Erythroblast (primary cell): ENCODE measurements at regions not wholly inside any gene's neighbourhood (a gene's known extent, or its start where the extent isn't known, plus 50 kb on each side); places are given as distances from the start of the nearest gene placed in this dataset.

Experiments
- DNase-seq, 2 experiments: peaks; one replicate each; lab custom pipeline; 2025; lab: John Stamatoyannopoulos, UW
- GATA1 ChIP-seq: IDR thresholded peaks from 2 replicates; pipeline ENCODE4 v1.6.1; 2011; ENCODE audit warnings: low read depth, mild to moderate bottlenecking, control low read depth, low read length, moderate library complexity
- POLR2A ChIP-seq: IDR thresholded peaks from 2 replicates; pipeline ENCODE4 v1.6.1; 2011; ENCODE audit warnings: mild to moderate bottlenecking, low read length

DNA sequence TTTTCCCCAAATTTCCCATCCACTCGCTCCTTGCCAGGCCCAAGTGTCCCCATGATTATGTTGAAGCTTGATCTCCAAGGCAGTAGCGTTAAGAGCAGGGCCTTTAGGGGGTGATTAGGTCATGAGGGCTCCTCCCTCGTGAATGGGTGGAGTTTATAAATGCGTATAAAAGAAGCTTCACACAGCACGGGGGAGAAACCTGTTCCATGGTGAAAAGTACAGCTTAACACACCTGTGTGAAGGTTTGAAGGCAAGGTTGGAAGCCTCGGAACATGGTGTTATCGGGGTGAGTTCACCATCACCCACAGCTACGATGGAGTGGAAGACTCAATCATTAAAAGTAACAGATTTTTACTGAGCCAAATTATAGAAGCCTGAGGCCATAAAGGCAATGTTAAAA, 137.4 kb upstream of the ALKAL2 start:
- TF ChIP-seq POLR2A: no peak
- no peak for TF ChIP-seq GATA1
- DNase-seq: no peak

- TF ChIP-seq GATA1 (no peak), POLR2A (no peak)
- no peak for DNase-seq
Observed at GRCh38 chr2:424306-425171, 136.6 kb upstream of the ALKAL2 start.

DNA sequence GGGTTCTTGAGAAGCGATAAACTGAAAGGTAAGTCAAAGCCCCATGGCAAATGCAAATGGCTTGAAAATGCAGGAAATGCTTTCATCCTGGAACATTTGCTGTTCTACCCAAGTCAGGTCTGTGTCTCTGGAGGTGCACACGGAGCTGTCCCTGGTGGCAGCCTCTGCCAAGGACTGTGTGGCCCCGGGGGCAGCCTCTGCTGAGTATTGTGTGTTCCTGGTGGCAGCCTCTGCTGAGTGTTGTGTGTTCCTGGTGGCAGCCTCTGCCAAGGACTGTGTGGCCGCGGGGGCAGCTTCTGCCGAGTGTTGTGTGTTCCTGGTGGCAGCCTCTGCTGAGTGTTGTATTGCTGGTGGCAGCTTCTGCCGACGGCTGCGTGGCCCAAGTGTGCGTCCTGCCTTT, 135.6 kb upstream of the ALKAL2 start:
- TF ChIP-seq GATA1 (no peak), POLR2A (no peak)
- no peak for DNase-seq

- DNase-seq: no peak
- no peak for TF ChIP-seq POLR2A
- TF ChIP-seq GATA1: no peak
Observed at GRCh38 chr2:422676-423435, 135.0 kb upstream of the ALKAL2 start.

DNA sequence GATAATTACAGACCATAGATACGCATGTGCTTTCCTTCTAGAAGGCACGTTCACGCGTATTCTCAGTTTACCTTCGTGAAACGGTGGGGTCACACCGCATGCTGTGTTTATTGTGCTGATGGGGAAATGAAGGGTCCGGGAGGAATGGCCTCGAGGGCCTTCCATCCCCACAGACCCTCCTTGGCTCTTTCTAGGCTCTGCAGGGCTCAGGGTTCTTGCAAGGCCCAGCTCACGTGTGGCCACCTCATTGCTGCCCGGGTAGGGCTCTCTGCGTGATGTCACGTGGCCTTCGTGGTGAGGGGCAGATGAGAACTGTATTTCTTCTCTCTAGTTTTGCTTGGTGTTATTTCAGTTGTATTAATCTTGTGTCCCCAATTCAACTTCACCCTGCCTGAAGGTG, 133.5 kb upstream of the ALKAL2 start:
- no peak for DNase-seq
- no peak for TF ChIP-seq GATA1
- TF ChIP-seq POLR2A: no peak

DNA sequence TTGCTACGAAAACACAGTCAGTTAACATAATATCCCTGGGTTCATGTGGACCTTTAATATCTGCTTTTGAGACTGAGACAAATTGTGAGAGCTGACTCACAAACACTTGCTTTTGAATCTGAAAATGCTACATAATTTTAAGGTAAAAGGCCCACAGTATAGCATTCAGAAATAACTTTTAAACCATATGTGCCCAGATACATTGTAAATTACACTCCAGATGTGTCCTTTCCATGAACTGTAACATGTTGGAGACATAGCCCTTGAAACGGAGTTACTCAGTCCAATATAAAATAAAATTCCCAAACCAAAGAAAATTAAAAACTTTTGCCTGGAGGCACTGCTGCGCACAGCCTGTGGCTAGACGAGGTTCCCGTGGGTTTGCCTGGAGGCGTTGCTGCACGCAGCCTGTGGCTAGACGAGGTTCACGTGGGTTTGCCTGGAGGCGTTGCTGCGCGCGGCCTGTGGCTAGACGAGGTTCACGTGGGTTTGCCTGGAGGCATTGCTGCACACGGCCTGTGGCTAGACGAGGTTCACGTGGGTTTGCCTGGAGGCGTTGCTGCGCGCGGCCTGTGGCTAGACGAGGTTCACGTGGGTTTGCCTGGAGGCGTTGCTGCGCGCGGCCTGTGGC, 131.9 kb upstream of the ALKAL2 start:
- no peak for DNase-seq
- TF ChIP-seq POLR2A (no peak), GATA1 (no peak)

GRCh38 chr2:417662-418061, 129.8 kb upstream of the ALKAL2 start:
- no peak for TF ChIP-seq GATA1
- TF ChIP-seq POLR2A: no peak
- DNase-seq: no peak

DNA sequence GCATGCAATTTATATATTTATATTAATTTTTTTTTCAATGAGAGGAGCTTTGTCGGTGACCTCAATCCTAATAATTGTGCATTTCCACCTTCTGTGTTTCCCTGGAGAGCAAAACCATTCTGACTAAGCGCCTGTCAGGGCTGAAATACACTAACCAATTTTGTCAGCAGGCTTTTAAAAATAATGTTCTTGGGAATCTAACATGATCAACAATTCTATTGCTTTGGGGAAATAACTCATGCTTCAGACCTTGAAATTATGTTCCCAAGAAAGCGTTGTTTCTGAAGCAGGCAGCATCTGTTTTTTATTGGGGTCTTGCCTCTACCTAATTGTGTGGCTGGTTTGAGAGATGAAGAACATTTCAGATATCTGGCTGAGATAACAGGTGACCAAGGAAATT, 129.1 kb upstream of the ALKAL2 start:
- DNase-seq: no peak
- TF ChIP-seq POLR2A: no peak
- TF ChIP-seq GATA1: no peak

- TF ChIP-seq POLR2A: no peak
- TF ChIP-seq GATA1: no peak
- DNase-seq: no peak
Observed at GRCh38 chr2:415986-416610, 128.2 kb upstream of the ALKAL2 start.

GRCh38 chr2:409523-409922, 121.6 kb upstream of the ALKAL2 start:
- no peak for DNase-seq
- TF ChIP-seq GATA1 (no peak), POLR2A (no peak)

DNA sequence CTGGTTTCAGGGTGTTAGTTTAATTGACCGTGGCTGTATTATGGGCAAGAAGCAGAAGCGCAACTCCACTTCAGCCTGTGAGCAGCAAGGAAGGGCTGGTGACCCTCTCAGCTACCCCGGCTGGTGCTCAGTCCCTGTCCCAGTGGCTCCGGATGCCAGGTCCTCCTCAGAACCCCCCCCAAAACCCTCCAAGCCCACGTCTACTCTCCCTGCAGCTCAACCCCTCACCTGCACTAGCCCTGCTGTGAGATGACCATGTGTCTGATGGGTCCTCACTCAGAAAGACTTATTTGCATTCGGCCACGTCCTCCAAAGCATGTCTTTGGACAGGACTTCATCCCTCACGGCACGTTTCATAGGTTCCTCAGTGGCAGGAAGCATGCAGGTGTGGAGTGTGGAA, 119.7 kb upstream of the ALKAL2 start:
- DNase-seq: no peak
- TF ChIP-seq POLR2A: no peak
- no peak for TF ChIP-seq GATA1

GRCh38 chr2:406876-407275, 119.0 kb upstream of the ALKAL2 start:
- no peak for DNase-seq
- TF ChIP-seq GATA1: no peak
- TF ChIP-seq POLR2A: no peak

- no peak for TF ChIP-seq GATA1
- TF ChIP-seq POLR2A: no peak
- no peak for DNase-seq
Observed at GRCh38 chr2:406231-406630, 118.3 kb upstream of the ALKAL2 start.

DNA sequence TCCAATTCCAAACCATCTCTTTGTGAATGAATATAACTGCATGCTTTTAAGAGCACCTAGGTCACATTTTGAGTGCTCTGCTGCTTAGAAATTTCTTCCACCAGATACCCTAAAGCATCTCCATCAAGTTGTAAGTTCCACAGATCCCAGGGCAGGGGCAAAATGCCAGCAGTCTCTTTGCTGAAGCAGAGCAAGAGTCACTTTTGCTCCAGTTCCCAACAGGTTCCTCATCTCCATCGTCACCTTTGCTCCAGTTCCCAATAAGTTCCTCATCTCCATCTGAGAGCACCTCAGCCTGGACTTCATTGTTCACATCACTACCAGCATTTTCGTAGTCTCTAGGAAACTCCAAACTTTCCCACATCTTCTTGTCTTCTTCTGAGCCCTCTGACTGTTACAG, 116.7 kb upstream of the ALKAL2 start:
- DNase-seq: no peak
- TF ChIP-seq POLR2A: no peak
- TF ChIP-seq GATA1: no peak
